ENCODE measurements at regions not wholly inside any gene's neighbourhood (a gene's known extent, or its start where the extent isn't known, plus 50 kb on each side); places are given as distances from the start of the nearest gene placed in this dataset.

DNA sequence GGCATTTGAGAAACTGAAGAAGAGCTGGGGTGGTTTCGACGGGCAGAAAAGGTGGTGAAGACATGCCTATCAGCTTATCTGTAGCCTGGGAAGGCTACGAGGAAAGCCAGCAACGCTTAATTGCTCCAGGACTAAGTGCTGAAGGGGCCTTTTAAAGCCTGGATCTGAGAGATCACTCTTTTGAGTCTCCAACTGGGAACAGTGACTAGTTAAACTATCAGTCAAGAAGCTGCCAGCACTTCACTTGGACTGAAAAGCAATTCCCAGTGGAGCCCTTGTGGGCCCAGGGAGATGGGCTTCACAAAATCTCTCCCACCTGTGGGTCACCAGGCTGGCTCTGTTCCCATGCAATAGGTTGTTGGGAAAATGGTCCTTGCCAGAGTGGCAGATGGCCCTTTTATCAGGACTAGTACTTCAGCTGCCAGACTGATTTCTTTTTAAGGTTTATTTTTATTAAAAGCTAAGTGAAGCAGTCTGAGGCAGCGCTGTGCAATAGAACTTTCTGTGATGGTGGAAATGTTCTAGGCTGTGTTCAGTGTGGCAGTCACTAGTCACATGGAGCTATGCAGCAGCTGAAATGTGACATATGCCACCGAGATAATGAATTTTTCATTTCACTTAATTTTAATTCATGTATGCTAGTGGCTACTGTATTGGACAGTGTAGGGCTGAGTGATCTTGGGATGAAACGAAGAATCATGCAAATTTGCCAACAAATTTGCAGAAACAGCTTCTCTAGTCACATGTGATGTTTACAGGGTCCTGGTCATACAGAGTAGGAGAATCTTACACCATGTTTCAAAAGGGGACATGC lies 276.8 kb downstream of the PCNX1 start:
- Histone ChIP-seq H3K4me3 (no peak overlapping the region), H3K9me2 (ENCODE audit: insufficient read depth) (no peaks in the 10 kb centered on the region), H3F3A (ENCODE audit: insufficient read depth, low read depth) (no peaks in the 10 kb centered on the region), H3K27me3 (ENCODE audit: insufficient read depth, low read depth) (no peaks in the 10 kb centered on the region), H3K79me2 (ENCODE audit: low read depth) (no peaks in the 10 kb centered on the region), H3K36me3 (ENCODE audit: low read depth) (no peaks in the 10 kb centered on the region), H3K27ac (no peak overlapping the region), H3K4me2 (no peak overlapping the region), H3K9me3 (ENCODE audit: insufficient read depth, low read depth) (no peaks in the 10 kb centered on the region), H4K20me1 (ENCODE audit: insufficient read depth) (no peaks in the 10 kb centered on the region), H3K4me1 (replicated peaks; ENCODE audit: insufficient read depth) (no peaks in the 10 kb centered on the region), H2AFZ (no peak overlapping the region)
- POLR2A ChIA-PET (ENCODE audit: unreplicated experiment): no interaction called here
- no TSS peak for BruUV-seq (replicated peaks)
- TF ChIP-seq, protein P1, sequence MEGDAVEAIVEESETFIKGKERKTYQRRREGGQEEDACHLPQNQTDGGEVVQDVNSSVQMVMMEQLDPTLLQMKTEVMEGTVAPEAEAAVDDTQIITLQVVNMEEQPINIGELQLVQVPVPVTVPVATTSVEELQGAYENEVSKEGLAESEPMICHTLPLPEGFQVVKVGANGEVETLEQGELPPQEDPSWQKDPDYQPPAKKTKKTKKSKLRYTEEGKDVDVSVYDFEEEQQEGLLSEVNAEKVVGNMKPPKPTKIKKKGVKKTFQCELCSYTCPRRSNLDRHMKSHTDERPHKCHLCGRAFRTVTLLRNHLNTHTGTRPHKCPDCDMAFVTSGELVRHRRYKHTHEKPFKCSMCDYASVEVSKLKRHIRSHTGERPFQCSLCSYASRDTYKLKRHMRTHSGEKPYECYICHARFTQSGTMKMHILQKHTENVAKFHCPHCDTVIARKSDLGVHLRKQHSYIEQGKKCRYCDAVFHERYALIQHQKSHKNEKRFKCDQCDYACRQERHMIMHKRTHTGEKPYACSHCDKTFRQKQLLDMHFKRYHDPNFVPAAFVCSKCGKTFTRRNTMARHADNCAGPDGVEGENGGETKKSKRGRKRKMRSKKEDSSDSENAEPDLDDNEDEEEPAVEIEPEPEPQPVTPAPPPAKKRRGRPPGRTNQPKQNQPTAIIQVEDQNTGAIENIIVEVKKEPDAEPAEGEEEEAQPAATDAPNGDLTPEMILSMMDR (conservative IDR thresholded peaks at IDR 0.05): no peak
- no peak for TF ChIP-seq EZH2 (IDR thresholded peaks at IDR 0.05; ENCODE audit: low read depth)
- no peak for DNase-seq
- intact Hi-C loops (cut with micrococcal nuclease; ENCODE audit: unreplicated experiment): no loop called here
- CTCF ChIA-PET: no interaction called here

DNA sequence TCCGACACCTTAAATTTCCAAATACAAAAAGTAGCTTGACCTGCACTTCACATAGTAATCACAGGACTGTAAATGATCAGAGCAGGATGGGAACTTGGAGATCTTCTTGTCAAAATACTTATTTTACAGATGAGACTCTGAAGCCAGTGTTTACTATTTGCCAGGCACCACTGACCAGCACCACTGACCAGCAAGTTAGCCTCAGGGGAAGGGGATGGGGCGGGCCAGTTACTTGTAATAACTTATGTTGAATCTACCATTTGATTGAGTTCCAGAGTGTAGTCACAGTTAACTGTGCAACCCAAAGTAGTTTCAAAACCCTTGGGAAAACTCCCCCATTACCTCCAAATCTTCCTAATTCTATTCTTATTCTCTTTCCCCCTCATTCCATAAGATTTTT lies 278.4 kb downstream of the PCNX1 start:
- no peaks in the 10 kb centered on the region for H3K9me3 ChIP-seq (ENCODE audit: insufficient read depth, low read depth)
- H3K4me2 ChIP-seq: no peak overlapping the region
- ChIA-PET POLR2A (ENCODE audit: unreplicated experiment) (no interaction called here), CTCF (interaction anchor here (0.6 kb wide), 1 partner anchor 79 kb away, joined by 4 read pairs; no protein-coding TSS in a partner anchor)
- no peak overlapping the region for H3K27ac ChIP-seq
- BruUV-seq (replicated peaks): no TSS peak
- no peaks in the 10 kb centered on the region for H3K9me2 ChIP-seq (ENCODE audit: insufficient read depth)
- no peaks in the 10 kb centered on the region for H3K79me2 ChIP-seq (ENCODE audit: low read depth)
- TF ChIP-seq EZH2 (IDR thresholded peaks at IDR 0.05; ENCODE audit: low read depth): no peak
- TF ChIP-seq, protein P1 (conservative IDR thresholded peaks at IDR 0.05): no peak
- H4K20me1 ChIP-seq (ENCODE audit: insufficient read depth): no peaks in the 10 kb centered on the region
- no peaks in the 10 kb centered on the region for H3F3A ChIP-seq (ENCODE audit: insufficient read depth, low read depth)
- no peak overlapping the region for H3K4me3 ChIP-seq
- H2AFZ ChIP-seq: no peak overlapping the region
- H3K27me3 ChIP-seq (ENCODE audit: insufficient read depth, low read depth): no peaks in the 10 kb centered on the region
- no peak for DNase-seq
- intact Hi-C loops (cut with micrococcal nuclease; ENCODE audit: unreplicated experiment): no loop called here
- H3K4me1 ChIP-seq (replicated peaks; ENCODE audit: insufficient read depth): no peaks in the 10 kb centered on the region
- no peaks in the 10 kb centered on the region for H3K36me3 ChIP-seq (ENCODE audit: low read depth)

DNA sequence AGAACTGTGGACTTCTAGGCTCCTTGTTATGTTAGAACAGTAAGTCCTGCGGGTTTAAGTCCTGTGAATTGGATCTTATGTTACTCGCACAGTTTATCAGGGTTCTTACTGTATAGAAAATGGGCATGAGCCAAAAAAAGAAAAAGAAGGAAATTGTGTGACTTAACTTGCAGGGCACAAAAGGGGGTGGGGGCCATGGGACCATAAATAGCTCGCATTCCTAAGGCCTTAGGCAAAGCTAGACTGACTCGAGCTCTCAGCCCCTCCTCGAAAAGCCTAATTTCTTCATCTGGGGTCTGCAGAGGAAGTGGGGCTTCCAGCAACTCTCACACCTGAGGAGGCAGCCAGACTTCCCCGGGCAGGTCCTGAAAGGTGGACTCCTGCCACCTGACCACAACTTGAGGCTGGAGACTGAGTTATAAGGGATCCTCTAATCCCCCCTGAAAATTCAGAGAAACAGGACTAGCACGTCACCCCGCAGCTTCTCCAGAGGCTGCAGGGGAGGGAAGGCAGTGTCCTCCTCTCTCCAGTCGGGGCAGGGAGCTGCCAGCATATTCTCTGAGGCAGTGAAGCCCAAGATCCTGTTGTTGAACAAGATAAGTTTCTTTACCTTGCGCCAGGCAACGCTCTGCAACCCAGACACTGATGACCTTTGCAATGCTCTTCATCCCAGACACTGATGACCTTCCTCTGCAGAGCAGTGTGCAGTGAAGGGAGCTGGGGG lies 280.5 kb downstream of the PCNX1 start:
- no peaks in the 10 kb centered on the region for H3K9me3 ChIP-seq (ENCODE audit: insufficient read depth, low read depth)
- no peak overlapping the region for H3K4me3 ChIP-seq
- POLR2A ChIA-PET (ENCODE audit: unreplicated experiment): interaction anchor here (0.6 kb wide), 1 partner anchor 372 kb away, joined by 3 read pairs; no protein-coding TSS in a partner anchor
- H3K4me2 ChIP-seq: no peak overlapping the region
- CTCF ChIA-PET: no interaction called here
- no peak overlapping the region for H2AFZ ChIP-seq
- no peaks in the 10 kb centered on the region for H3K79me2 ChIP-seq (ENCODE audit: low read depth)
- H3K4me1 ChIP-seq (replicated peaks; ENCODE audit: insufficient read depth): no peaks in the 10 kb centered on the region
- no TSS peak for BruUV-seq (replicated peaks)
- H4K20me1 ChIP-seq (ENCODE audit: insufficient read depth): no peaks in the 10 kb centered on the region
- H3K27ac ChIP-seq: no peak overlapping the region
- no peaks in the 10 kb centered on the region for H3K36me3 ChIP-seq (ENCODE audit: low read depth)
- no peaks in the 10 kb centered on the region for H3K9me2 ChIP-seq (ENCODE audit: insufficient read depth)
- TF ChIP-seq, protein P1 (conservative IDR thresholded peaks at IDR 0.05): no peak
- TF ChIP-seq EZH2 (IDR thresholded peaks at IDR 0.05; ENCODE audit: low read depth): no peak
- H3F3A ChIP-seq (ENCODE audit: insufficient read depth, low read depth): no peaks in the 10 kb centered on the region
- DNase-seq: no peak
- no peaks in the 10 kb centered on the region for H3K27me3 ChIP-seq (ENCODE audit: insufficient read depth, low read depth)
- intact Hi-C loops (cut with micrococcal nuclease; ENCODE audit: unreplicated experiment): no loop called here

Measured in PC-9 (cell line).